GM20000 (cell line): ENCODE measurements at regions not wholly inside any gene's neighbourhood (a gene's known extent, or its start where the extent isn't known, plus 50 kb on each side); places are given as distances from the start of the nearest gene placed in this dataset.

ENCODE experiments used
- DNase-seq: peaks from one replicate; pipeline ENCODE4 v3.0.0; 2012; ENCODE audit warnings: low spot score
- CTCF ChIP-seq: IDR thresholded peaks from 2 replicates; pipeline ENCODE4 v1.5.1; 2012; ENCODE audit warnings: mild to moderate bottlenecking, control low read depth; ENCODE audit errors: extremely low read depth, missing control alignments

GRCh38 chr14:97073622-97074021 is 276.4 kb downstream of the VRK1 start:
- DNase-seq, result no peak
- no peak for TF ChIP-seq CTCF

- no peak for TF ChIP-seq CTCF
- DNase-seq, result no peak
These were observed 277.3 kb downstream of the VRK1 start for GRCh38 chr14:97074456-97074855.

GRCh38 chr14:97074856-97075255 is 277.7 kb downstream of the VRK1 start:
- TF ChIP-seq CTCF, result no peak
- peak; percentile 31 for DNase-seq

- DNase-seq, result peak; percentile 43
- no peak for TF ChIP-seq CTCF
These were observed 280.1 kb downstream of the VRK1 start for GRCh38 chr14:97077253-97077653.

GRCh38 chr14:97077687-97078086 is 280.5 kb downstream of the VRK1 start:
- no peak for TF ChIP-seq CTCF
- DNase-seq, result no peak

GRCh38 chr14:97080991-97081390 is 283.8 kb downstream of the VRK1 start:
- DNase-seq, result no peak
- TF ChIP-seq CTCF, result no peak

- no peak for TF ChIP-seq CTCF
These were observed 298.1 kb downstream of the VRK1 start for GRCh38 chr14:97095269-97095668.

GRCh38 chr14:97097296-97097695 is 300.1 kb downstream of the VRK1 start:
- no peak for TF ChIP-seq CTCF
- DNase-seq, result no peak

More at GRCh38 chr14:97095269-97095668, 298.1 kb downstream of the VRK1 start:
- DNase-seq, result no peak
